ENCODE measurements at regions not wholly inside any gene's neighbourhood (a gene's known extent, or its start where the extent isn't known, plus 50 kb on each side); places are given as distances from the start of the nearest gene placed in this dataset.
"Not testable (repeated sequence)": the region's sequence is repeated elsewhere in the genome, so short reads cannot be mapped to it uniquely, and the experiment has no call there.

- Mint-ChIP-seq H3K4me1 (ENCODE audit: low read depth) (no peaks in the 10 kb centered on the region), H3K4me3 (no peak overlapping the region), H3K27ac (no peak overlapping the region), H3K9me3 (ENCODE audit: insufficient read depth) (no peaks in the 10 kb centered on the region), H3K27me3 (ENCODE audit: low read depth) (no peaks in the 10 kb centered on the region), H3K36me3 (ENCODE audit: low read depth) (no peaks in the 10 kb centered on the region)
- ChIA-PET POLR2A (no interaction called here), CTCF (no interaction called here)
- ATAC-seq (no peak), DNase-seq (no peak)
These were observed 167.6 kb upstream of the GJE1 start for GRCh38 chr6:141965016-141965545.

GRCh38 chr6:141963543-141964295 lies 169.0 kb upstream of the GJE1 start:
- DNase-seq (no peak), ATAC-seq (no peak)
- Mint-ChIP-seq H3K36me3 (ENCODE audit: low read depth) (no peaks in the 10 kb centered on the region), H3K9me3 (ENCODE audit: insufficient read depth) (no peaks in the 10 kb centered on the region), H3K4me1 (ENCODE audit: low read depth) (no peaks in the 10 kb centered on the region), H3K27ac (no peak overlapping the region), H3K4me3 (no peak overlapping the region), H3K27me3 (ENCODE audit: low read depth) (no peaks in the 10 kb centered on the region)
- CTCF ChIA-PET: no interaction called here
- POLR2A ChIA-PET: no interaction called here

- no peak overlapping the region for H3K27ac Mint-ChIP-seq
- ATAC-seq: no peak
- ChIA-PET CTCF (no interaction called here), POLR2A (no interaction called here)
- H3K4me1 Mint-ChIP-seq (ENCODE audit: low read depth): no peaks in the 10 kb centered on the region
- H3K36me3 Mint-ChIP-seq (ENCODE audit: low read depth): no peaks in the 10 kb centered on the region
- no peaks in the 10 kb centered on the region for H3K27me3 Mint-ChIP-seq (ENCODE audit: low read depth)
- H3K4me3 Mint-ChIP-seq: no peak overlapping the region
- H3K9me3 Mint-ChIP-seq (ENCODE audit: insufficient read depth): no peaks in the 10 kb centered on the region
- DNase-seq: no peak
These were observed 175.5 kb upstream of the GJE1 start for GRCh38 chr6:141957271-141957670.

- H3K36me3 Mint-ChIP-seq (ENCODE audit: low read depth): no peaks in the 10 kb centered on the region
These were observed 175.9 kb upstream of the GJE1 start for GRCh38 chr6:141956868-141957267.

GRCh38 chr6:141956046-141956761 lies 176.5 kb upstream of the GJE1 start:
- H3K27ac Mint-ChIP-seq: no peak overlapping the region
- H3K4me1 Mint-ChIP-seq (ENCODE audit: low read depth): no peaks in the 10 kb centered on the region
- ChIA-PET POLR2A (no interaction called here), CTCF (no interaction called here)
- no peak for DNase-seq
- H3K27me3 Mint-ChIP-seq (ENCODE audit: low read depth): no peaks in the 10 kb centered on the region
- H3K4me3 Mint-ChIP-seq: no peak overlapping the region
- H3K36me3 Mint-ChIP-seq (ENCODE audit: low read depth): no peaks in the 10 kb centered on the region
- ATAC-seq: no peak
- H3K9me3 Mint-ChIP-seq (ENCODE audit: insufficient read depth): no peaks in the 10 kb centered on the region

More at GRCh38 chr6:141956868-141957267, 175.9 kb upstream of the GJE1 start:
- Mint-ChIP-seq H3K27me3 (ENCODE audit: low read depth) (no peaks in the 10 kb centered on the region), H3K4me1 (ENCODE audit: low read depth) (no peaks in the 10 kb centered on the region), H3K27ac (no peak overlapping the region), H3K4me3 (no peak overlapping the region), H3K9me3 (ENCODE audit: insufficient read depth) (no peaks in the 10 kb centered on the region)
- DNase-seq (no peak), ATAC-seq (no peak)
- POLR2A ChIA-PET: no interaction called here
- CTCF ChIA-PET: no interaction called here

- CTCF ChIA-PET: no interaction called here
- Mint-ChIP-seq H3K4me3 (no peak overlapping the region), H3K4me1 (ENCODE audit: low read depth) (no peaks in the 10 kb centered on the region), H3K27ac (no peak overlapping the region), H3K9me3 (ENCODE audit: insufficient read depth) (no peaks in the 10 kb centered on the region), H3K27me3 (ENCODE audit: low read depth) (no peaks in the 10 kb centered on the region), H3K36me3 (ENCODE audit: low read depth) (no peaks in the 10 kb centered on the region)
- no peak for DNase-seq
- POLR2A ChIA-PET: no interaction called here
- no peak for ATAC-seq
These were observed 179.7 kb upstream of the GJE1 start for GRCh38 chr6:141953072-141953471.

GRCh38 chr6:141946502-141946901 lies 186.2 kb upstream of the GJE1 start:
- H3K36me3 Mint-ChIP-seq (ENCODE audit: low read depth): no peaks in the 10 kb centered on the region
- no peaks in the 10 kb centered on the region for H3K4me1 Mint-ChIP-seq (ENCODE audit: low read depth)
- no peak overlapping the region for H3K27ac Mint-ChIP-seq
- no peaks in the 10 kb centered on the region for H3K27me3 Mint-ChIP-seq (ENCODE audit: low read depth)
- H3K4me3 Mint-ChIP-seq: no peak overlapping the region
- ATAC-seq (no peak), DNase-seq (no peak)
- ChIA-PET CTCF (no interaction called here), POLR2A (no interaction called here)
- peaks cover 5% of the 10 kb centered on the region for H3K9me3 Mint-ChIP-seq (ENCODE audit: insufficient read depth)

GRCh38 chr6:141938664-141939063 lies 194.1 kb upstream of the GJE1 start:
- ChIA-PET CTCF (no interaction called here), POLR2A (no interaction called here)
- Mint-ChIP-seq H3K4me3 (no peak overlapping the region), H3K9me3 (ENCODE audit: insufficient read depth) (peaks cover 5% of the 10 kb centered on the region), H3K27ac (no peak overlapping the region), H3K4me1 (ENCODE audit: low read depth) (no peaks in the 10 kb centered on the region), H3K36me3 (ENCODE audit: low read depth) (no peaks in the 10 kb centered on the region), H3K27me3 (ENCODE audit: low read depth) (no peaks in the 10 kb centered on the region)
- ATAC-seq: no peak
- DNase-seq: no peak

- CTCF ChIA-PET: no interaction called here
- no peak for DNase-seq
- no peak overlapping the region for H3K4me3 Mint-ChIP-seq
- no peaks in the 10 kb centered on the region for H3K4me1 Mint-ChIP-seq (ENCODE audit: low read depth)
- no peaks in the 10 kb centered on the region for H3K36me3 Mint-ChIP-seq (ENCODE audit: low read depth)
- POLR2A ChIA-PET: no interaction called here
- H3K27me3 Mint-ChIP-seq (ENCODE audit: low read depth): no peaks in the 10 kb centered on the region
- H3K27ac Mint-ChIP-seq: no peak overlapping the region
- ATAC-seq: no peak
- H3K9me3 Mint-ChIP-seq (ENCODE audit: insufficient read depth): no peaks in the 10 kb centered on the region
These were observed 200.0 kb upstream of the GJE1 start for GRCh38 chr6:141932685-141933084.

- ATAC-seq; H3K4me3 Mint-ChIP-seq; H3K9me3 Mint-ChIP-seq (ENCODE audit: insufficient read depth); H3K4me1 Mint-ChIP-seq (ENCODE audit: low read depth); DNase-seq; POLR2A ChIA-PET; CTCF ChIA-PET; H3K36me3 Mint-ChIP-seq (ENCODE audit: low read depth); H3K27ac Mint-ChIP-seq; H3K27me3 Mint-ChIP-seq (ENCODE audit: low read depth): not testable (repeated sequence)
These were observed 206.4 kb upstream of the GJE1 start for GRCh38 chr6:141926200-141926900.

- POLR2A ChIA-PET: no interaction called here
These were observed 207.7 kb upstream of the GJE1 start for GRCh38 chr6:141925001-141925400.

GRCh38 chr6:141922898-141923297 lies 209.8 kb upstream of the GJE1 start:
- Mint-ChIP-seq H3K27ac (no peak overlapping the region), H3K27me3 (ENCODE audit: low read depth) (no peaks in the 10 kb centered on the region), H3K4me3 (no peak overlapping the region), H3K36me3 (ENCODE audit: low read depth) (no peaks in the 10 kb centered on the region), H3K9me3 (ENCODE audit: insufficient read depth) (peaks cover 4% of the 10 kb centered on the region), H3K4me1 (ENCODE audit: low read depth) (no peaks in the 10 kb centered on the region)
- POLR2A ChIA-PET: no interaction called here
- no peak for ATAC-seq
- CTCF ChIA-PET: no interaction called here
- DNase-seq: no peak

More at GRCh38 chr6:141925001-141925400, 207.7 kb upstream of the GJE1 start:
- CTCF ChIA-PET: no interaction called here
- Mint-ChIP-seq H3K36me3 (ENCODE audit: low read depth) (no peaks in the 10 kb centered on the region), H3K27ac (no peak overlapping the region), H3K4me3 (no peak overlapping the region), H3K9me3 (ENCODE audit: insufficient read depth) (peaks cover 4% of the 10 kb centered on the region), H3K27me3 (ENCODE audit: low read depth) (no peaks in the 10 kb centered on the region), H3K4me1 (ENCODE audit: low read depth) (no peaks in the 10 kb centered on the region)
- DNase-seq (no peak), ATAC-seq (no peak)

Measured in activated CD8-positive, alpha-beta T cell treated with anti-CD3 and anti-CD28 coated beads, Interleukin-2, amount 10 ng/mL, durations not matched to agents 7 days and 5 days (primary cell).